ENCODE measurements at regions not wholly inside any gene's neighbourhood (a gene's known extent, or its start where the extent isn't known, plus 50 kb on each side); places are given as distances from the start of the nearest gene placed in this dataset.

GRCh38 chr2:72077702-72078169 lies 69.9 kb downstream of the CYP26B1 start:
- TF ChIP-seq EZH2phosphoT487 (IDR thresholded peaks at IDR 0.05; ENCODE audit: low read length) (no peak), CTCF (IDR thresholded peaks at IDR 0.05; ENCODE audit: low read length) (no peak)

Data from MM.1S (cell line).